Left ventricle myocardium superior (tissue), 1 donor: ENCODE measurements at regions not wholly inside any gene's neighbourhood (a gene's known extent, or its start where the extent isn't known, plus 50 kb on each side); places are given as distances from the start of the nearest gene placed in this dataset.
"Not testable (repeated sequence)": the region's sequence is repeated elsewhere in the genome, so short reads cannot be mapped to it uniquely, and the experiment has no call there.

Experiments used
- ATAC-seq: fragments of 200-7000 bp; cut with Tn5 transposase; one replicate; pipeline ENCODE4 v1.9.1; 2020; ENCODE audit warnings: mild to moderate bottlenecking, moderate library complexity
- DNase-seq: peaks from one replicate; pipeline ENCODE4 v3.0.0-alpha.2; 2020
- intact Hi-C: fragments of 100-400 bp; cut with micrococcal nuclease; formaldehyde crosslinking; loops from one replicate; pipeline ENCODE4 v1.11.0; 2022
- donor health status: DM: no; HTN: yes; CAD: no; lungs with severe emphysema.

DNA sequence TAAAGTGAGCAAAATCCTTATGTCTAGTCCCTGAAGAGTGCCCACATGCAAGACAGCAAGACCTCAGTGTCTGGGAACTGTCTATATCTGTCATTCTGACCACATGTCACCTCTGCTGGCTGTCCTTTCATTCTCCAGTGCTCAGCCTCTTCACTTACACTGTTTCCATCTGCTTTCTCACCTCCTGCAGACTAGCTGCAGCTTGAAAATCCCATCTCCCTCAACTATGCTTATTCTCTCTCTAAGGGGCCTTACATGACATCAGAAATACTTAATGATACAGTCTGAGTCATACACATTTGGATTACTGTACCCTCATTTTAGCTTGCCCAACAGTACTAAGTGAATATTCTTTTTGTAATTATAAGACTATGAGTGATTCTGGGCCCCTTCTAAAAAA lies 587.8 kb downstream of the EPM2A start:
- intact Hi-C loops, result no loop called here
- ATAC-seq, result peak; percentile 94

DNA sequence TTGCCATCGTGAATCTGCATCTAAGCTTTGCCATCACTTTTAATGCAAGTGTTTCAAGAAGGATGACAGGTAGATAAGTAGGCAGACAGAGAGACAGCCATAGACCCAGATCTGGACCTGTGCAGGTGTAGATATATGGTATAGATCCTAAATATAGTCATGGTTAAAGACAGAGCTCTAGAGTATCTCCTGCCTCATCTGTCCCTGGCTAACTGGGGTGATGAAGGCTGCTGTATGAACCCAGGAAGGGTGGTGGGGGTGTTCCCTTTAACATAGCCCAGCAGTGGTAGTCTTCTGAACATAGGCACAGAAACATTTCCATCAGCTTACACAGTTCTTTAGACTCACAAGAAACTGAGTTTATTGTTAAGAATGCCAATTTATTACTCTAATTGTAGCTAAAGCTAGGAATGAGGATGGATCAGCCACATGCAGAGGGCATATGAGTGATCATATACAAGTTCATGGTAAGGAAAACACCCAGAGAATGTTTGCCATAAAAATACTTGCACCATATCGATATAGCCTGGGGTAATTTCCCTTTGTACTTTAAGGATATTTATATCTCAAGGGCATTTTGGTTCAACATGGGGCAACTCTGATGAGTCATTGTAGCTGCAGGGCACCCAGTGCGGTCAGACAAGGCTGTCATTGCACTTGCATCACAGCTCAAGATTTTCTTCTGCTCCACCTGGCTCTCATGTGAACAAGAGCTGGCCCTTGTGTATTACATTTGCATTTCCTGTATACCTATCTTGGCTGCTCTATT lies 587.2 kb downstream of the EPM2A start:
- intact Hi-C loops, result no loop called here
- peak; percentile 91 for ATAC-seq
- DNase-seq, result no peak

More for the DNA sequence above, 587.8 kb downstream of the EPM2A start:
- DNase-seq, result no peak

DNA sequence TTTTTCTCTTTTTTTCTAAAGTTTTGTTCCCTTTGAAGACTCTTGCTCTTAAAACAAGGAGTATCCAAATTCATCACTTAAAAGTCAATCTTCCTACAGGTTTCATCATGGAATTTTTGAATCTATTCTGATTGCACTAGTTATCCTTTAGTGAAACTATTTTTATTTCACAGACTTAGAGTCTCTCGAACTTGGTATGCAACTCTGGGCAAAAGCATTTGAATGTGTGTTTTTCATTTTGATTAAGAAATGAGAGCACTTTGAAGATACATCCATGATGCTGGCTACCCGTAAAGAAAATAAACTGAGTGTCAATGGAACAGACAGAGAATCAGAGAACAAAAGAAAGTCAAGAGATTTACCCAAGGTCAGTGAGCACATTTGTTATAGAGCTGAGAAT lies 586.5 kb downstream of the EPM2A start:
- no peak for DNase-seq
- peak; percentile 30 for ATAC-seq
- intact Hi-C loops, result no loop called here

DNA sequence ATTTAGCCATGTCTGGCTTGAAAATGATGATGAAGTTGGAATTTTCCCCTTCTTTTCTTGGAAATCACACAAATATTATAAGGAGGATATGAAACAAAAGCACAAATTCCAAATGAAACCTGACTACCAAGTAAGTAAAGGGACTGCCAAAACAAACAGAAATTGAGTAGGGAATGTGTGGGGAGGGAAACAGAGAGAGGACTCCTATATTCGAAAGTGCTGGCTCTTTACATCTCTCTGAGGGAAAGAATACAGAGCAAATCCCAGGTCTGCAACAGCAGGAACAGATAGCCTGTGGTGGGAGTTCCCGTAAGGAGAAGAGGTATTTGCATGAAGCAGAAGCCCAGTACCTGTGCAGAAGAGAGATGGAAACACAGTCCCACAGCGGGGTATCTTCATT lies 583.7 kb downstream of the EPM2A start:
- ATAC-seq (no peak), DNase-seq (no peak)
- intact Hi-C loops, result no loop called here

DNA sequence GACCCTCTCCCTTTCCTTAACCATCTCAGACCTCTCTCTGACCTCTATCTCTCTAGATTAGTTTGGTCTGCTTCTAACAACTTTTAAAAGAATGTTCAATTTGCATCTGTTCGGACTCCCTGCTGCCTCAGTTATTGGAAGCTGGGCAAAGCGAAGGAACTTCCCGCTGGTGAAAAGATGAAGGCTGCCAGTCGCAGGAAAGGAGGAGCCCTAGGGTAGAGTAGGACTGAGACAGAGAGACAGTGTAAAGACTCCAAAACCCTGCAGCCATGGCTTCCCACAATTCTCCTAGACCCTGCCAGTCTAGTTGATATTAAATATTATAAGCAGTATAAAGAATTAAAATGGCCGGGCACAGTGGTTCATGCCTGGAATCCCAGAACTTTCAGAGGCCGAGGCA lies 581.8 kb downstream of the EPM2A start:
- intact Hi-C loops, result no loop called here
- ATAC-seq, result no peak
- DNase-seq, result no peak

DNA sequence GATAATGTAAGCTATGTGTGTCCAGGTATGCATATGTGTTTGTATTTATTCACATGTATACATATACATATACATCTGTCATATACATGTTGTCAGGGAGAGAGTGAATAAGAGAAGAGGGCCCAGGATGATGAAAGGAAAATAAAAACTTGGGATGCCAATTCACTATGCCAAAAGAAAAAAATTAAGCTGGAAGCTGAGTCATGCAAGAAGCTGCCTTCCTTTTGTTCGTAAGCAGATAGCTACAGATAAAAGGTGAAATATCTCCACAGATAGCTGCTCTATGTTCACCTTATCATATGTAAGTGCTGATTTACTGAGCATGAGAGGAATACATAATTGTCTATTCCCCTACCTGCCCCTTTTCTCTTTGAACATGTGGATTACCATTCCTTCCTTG lies 579.9 kb downstream of the EPM2A start:
- ATAC-seq (no peak), DNase-seq (no peak)
- intact Hi-C loops, result no loop called here

DNA sequence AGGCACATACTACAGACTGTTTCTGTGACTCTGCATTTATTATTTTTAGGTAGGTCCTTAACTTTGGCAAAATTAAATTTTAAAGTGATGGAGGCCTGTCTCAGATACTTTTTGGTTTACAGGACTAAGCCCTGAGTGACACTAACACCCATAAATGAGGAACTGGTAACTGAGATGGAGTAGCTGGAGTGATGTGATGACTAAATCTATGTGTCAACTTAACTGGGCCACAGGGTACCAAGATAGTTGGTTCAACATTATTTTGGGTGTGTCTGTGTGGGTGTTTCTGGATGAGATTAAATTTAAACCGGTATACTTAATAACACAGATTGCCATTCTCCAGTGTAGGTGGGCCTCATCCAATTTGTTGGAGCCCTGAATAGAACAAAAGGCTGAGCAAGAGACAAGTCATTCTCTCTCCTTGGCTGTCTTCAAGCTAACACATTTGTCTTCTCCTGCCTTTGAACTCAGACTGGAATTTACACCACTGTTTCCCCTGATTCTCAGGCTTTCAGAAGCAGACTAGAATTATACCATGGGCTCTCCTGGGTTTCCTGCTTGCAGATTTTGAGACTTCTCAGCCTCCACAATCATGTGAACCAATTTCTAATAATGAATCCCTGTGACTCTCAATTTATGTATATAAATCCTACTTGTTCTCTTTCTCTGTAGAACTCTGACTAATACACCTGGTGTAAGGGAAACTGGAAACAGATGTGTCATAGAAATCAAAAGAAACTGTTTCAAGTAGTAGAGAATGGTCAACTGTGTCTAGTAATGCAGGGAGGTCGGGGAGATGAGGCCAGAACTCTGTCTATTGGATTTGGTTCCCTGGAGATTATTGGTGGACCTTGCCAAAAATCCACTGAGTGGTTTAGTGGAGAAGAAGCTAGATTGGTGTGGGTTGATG lies 579.2 kb downstream of the EPM2A start:
- ATAC-seq, result no peak
- intact Hi-C loops, result no loop called here
- DNase-seq, result no peak

DNA sequence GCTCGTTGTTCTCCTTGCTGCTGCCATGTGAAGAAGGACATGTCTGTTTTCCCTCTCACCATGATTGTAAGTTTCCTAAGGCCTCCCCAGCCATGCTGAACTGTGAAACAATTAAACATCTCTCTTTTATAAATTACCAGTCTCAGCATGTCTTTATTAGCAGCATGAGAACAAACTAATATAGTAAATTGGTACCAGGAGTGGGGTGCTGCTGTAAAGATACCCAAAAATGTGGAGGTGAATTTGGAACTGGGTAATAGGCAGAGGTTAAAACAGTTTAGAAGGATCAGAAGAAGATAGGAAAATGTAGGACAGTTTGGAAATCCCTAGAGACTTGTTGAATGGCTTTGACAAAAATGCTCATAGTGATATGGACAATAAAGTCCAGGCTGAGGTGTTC lies 576.7 kb downstream of the EPM2A start:
- ATAC-seq, DNase-seq, intact Hi-C loops: not testable (repeated sequence)

DNA sequence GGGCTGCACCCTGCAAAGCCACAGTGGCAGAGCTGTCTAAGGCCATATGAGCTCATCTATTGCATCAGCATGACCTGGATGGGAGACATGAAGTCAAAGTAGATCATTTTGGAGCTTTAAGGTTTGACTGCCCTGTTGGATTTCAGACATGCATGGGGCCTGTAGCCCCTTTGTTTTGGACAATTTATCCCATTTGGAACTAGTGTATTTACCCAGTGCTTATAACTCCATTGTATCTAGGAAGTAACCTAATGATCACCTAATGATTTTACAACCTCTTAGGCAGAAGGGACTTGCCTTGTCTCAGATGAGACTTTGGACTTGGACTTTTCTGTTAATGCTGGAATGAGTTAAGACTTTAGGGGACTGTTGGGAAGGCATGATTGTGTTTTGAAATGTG lies 575.4 kb downstream of the EPM2A start:
- ATAC-seq (no peak), DNase-seq (no peak)
- intact Hi-C loops, result no loop called here

DNA sequence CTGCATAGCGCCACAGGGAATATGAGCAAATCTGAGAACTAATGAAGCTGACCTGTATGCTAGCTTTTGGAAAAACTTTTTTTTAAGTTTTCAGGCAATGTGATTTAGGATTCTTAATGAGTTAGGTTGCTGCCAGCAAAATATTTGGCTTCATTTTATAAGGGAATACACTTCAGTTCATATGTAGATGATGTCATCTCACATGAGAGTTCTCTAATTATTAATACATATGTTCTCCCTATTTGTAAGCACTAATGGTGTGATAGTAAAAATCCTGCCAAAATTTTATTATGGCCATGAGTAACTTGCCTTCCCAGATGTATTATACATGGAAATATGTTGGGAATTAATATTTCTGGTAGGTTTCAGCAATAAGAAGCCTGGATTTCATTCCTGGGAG lies 573.8 kb downstream of the EPM2A start:
- ATAC-seq (no peak), DNase-seq (no peak)
- intact Hi-C loops, result no loop called here

DNA sequence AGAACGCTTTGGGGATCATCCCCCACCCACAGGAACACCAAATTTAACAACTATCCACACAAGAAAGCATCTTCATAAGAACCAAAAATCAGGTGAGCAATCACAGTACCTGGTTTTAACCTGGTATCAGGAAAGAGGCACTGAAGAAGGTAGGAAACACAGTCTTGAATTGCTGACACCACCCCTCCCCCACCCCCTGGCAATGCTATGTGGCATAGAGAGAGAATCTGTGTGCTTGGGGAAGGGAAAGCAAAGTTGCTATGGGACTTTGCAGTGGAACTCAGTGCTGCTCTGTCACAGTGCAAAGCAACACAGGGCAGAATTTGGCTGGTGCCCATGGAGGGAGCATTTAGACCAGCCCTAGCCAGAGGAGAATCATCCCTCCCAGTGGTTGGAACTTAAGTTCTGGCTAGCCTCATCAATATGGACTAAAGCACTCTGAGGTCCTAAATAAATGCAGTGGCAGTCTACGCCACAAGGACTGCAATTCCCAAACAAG lies 565.5 kb downstream of the EPM2A start:
- no peak for DNase-seq
- intact Hi-C loops, result no loop called here
- no peak for ATAC-seq

DNA sequence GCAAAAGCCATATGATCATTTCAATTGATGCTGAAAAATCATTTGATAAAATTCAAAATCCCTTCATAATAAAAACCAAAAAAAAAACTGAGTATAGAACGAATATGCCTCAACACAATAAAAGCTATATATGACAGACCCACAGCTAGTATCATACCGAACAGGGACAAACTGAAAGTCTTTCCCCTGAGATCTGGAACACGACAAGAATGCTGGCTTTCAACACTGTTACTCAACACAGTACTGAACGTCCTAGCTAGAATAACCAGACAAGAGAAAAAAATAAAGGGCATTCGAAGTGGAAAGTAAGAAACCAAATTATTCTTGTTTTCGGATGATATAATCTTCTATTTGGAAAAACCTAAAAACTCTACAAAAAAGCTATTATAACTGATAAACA lies 559.9 kb downstream of the EPM2A start:
- DNase-seq (no peak), ATAC-seq (peak; percentile 44)
- intact Hi-C loops, result no loop called here

DNA sequence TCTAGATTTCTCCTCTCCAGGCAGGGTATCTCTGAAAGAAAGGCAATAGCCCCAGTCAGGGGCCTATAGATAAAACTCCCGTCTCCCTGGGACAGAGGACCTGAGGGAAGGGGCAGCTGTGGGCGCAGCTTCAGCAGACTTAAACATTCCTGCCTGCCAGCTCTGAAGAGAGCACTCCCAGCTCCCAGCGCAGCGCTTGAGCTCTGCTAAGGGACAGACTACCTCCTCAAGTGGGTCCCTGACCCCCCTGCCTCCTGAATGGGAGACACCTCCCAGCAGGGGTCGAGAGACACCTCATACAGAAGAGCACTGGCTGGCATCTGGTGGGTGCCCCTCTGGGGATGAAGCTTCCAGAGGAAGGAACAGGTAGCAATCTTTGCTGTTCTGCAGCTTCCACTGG lies 556.9 kb downstream of the EPM2A start:
- DNase-seq (no peak), ATAC-seq (no peak)
- intact Hi-C loops, result no loop called here

DNA sequence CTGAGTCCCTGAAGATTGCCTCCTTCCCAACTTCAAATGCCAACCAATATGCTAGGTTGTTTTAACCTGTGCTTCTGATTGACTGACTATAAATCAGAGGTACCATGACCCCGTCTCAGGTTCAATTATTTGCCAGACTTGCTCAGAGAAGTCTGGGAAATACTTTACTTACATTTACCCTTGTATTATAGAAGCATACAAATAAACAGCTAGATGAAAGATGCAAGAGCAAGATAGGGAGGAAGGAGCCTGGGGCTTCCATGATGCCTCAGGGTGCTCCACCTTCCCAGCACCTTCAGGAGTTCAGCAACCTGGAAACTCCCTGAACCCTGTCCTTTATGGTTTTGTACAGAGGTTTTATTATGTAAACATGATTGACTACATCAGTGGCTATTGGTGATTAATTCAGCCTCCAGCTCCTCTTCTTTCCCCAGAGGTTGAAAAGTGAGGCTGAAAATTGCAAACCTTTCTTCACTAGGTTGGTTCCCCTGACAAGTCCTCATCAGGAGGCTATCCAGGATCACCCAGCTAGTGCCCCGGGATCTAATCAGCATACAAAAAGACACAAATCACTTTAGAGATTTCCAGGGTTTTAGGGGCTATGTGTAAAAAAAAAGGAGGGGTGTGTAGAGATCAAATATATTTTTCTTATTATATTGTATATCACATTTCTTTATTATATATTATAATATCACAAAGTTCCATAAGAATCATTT lies 547.7 kb downstream of the EPM2A start:
- DNase-seq (no peak), ATAC-seq (no peak)
- intact Hi-C loops, result no loop called here

DNA sequence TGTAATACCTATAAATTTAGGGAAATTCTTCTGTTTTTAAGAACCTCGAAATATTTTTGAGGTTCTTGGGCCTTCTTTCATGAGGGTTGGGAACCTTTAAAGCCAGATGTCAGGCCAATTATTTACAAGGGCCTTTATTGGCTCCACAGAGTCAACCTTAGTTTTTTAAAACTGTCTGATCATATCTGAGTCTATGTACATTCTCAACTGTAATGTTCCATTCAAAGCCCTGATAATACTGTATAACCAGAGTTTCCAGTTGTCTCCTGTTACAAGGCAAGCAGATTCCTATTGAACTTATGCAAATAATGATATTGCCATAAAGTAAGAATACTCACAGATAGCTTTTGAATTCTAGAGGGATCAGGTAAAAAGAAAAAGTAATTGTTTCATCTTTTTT lies 545.5 kb downstream of the EPM2A start:
- DNase-seq (no peak), ATAC-seq (no peak)
- intact Hi-C loops, result no loop called here

DNA sequence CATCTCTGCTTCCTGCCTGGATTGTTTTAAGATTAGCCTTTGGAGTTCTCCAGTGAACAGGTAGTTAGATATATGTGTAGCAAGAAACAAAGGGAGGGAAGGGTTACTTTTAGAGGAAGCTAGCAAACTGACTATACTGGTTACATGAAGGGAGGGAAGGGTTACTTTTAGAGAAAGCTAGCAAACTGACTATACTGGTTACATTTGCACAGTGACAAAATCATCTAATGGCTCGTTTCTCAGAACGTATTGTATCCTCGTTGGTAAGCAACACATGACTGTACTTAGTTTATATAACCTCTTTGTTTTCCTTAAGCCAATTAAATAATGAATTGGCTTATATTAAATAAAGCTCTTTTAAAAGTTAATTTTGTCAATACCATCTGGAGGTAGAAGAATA lies 540.9 kb downstream of the EPM2A start:
- no peak for DNase-seq
- no peak for ATAC-seq
- intact Hi-C loops, result no loop called here

DNA sequence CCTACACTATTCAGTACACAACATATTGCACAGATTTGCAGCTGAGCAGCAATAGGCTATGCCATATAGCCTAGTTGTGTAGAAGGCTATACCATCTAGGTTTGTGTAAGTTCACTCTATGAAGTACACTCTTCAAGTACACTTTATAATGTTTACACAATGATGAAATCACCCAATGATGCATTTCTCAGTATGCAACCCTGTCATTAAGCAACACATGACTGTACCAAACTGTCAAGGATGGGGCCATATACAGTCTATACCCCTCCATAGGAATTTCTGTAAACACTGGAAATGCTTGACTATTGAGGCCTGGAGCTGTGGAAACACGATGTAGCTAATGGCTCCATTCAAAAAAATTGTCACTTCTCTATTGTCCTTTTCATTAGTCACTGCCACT lies 535.4 kb downstream of the EPM2A start:
- ATAC-seq, result no peak
- intact Hi-C loops, result no loop called here
- DNase-seq, result no peak

DNA sequence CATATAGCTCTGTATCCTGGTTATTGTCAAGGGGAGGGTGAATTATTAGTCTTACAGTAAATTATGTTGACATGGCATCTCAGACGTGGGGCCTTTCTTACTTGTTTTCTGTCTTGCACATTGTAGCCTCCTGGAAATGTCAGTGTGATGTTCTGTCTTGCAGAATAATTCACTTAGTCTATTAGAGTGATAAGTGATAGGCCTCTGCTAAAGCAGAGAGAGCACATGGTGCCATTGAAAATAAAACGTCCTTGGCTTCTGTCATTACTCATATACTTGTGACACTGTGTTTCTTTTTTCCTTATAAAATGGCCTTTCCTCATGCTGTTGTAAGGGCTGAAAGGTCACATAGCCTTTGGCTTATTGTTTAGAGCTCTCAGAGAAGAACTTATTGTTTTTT lies 531.0 kb downstream of the EPM2A start:
- intact Hi-C loops, result no loop called here

DNA sequence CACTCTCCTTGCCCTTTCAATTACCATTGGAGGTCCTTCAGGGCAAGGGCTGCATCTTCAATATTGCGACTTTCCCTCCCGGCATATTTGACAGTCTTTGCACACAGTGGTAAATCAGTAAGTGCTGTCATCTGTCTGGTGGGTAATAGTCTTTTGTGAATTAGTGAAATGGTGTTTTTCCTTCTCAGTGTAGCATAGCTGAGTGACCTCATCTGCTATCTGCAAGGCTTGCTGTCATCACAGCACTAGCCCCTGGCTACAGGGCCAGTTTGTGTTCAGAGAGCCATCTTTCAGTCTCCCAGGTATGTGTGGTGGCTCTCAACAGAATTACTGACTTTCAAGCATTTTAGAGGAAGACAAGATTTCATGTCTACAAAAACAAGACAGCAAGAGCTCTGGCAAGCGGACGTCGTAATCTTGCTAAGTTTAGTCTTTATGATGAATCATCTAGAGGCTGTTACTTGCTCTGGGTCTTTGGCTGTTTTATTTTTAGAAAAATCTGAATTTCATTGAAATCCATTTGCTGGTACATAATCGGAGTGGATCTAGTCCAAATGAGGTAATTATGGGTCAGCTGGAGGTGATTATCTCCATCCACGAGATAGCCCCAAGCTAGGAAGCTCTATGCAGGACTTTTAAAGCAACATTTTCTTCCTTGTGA lies 528.9 kb downstream of the EPM2A start:
- ATAC-seq (peak; percentile 18), DNase-seq (no peak)
- intact Hi-C loops, result no loop called here

More for the DNA sequence above, 531.0 kb downstream of the EPM2A start:
- no peak for ATAC-seq
- DNase-seq, result no peak
